ENCODE measurements at regions not wholly inside any gene's neighbourhood (a gene's known extent, or its start where the extent isn't known, plus 50 kb on each side); places are given as distances from the start of the nearest gene placed in this dataset.

DNA sequence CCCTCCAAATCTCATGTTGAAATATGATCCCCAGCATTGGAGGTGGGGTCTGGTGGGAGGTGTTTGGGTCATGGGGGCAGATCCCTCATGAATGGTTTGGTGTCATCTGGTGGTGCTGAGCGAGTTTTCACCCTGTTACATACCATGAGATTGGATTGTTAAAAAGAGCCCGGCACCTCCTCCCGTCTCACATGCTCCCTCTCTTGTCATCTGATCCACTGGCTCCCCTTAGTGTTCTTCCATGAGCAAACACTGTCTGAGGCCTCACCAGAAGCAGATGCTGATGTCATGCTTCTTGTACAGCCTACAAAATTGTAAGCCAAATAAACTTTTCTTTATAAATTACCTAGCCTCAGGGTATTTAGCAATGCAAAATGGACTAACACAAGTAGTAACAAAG, 405.0 kb upstream of the SLC39A10 start:
- no peaks in the 10 kb centered on the region for H3K4me1 ChIP-seq (ENCODE audit: control insufficient read depth in 1 of 2, insufficient read depth in 2 of 2, low read depth in 1 of 2, low read length in 1 of 2)
- TF ChIP-seq RXRA (IDR thresholded peaks at IDR 0.05; ENCODE audit: borderline replicate concordance, low read depth) = no peak
- no peak for TF ChIP-seq EZH2phosphoT487 (IDR thresholded peaks at IDR 0.05; ENCODE audit: borderline replicate concordance, low read depth)
- no peak for TF ChIP-seq SIN3A (IDR thresholded peaks at IDR 0.05; ENCODE audit: borderline replicate concordance, low read depth, low read length)
- TF ChIP-seq TCF12 (IDR thresholded peaks at IDR 0.05) = no peak
- no peak for TF ChIP-seq IRF3 (IDR thresholded peaks at IDR 0.05; ENCODE audit: low read depth, low read length)
- no peak for TF ChIP-seq EP300 (IDR thresholded peaks at IDR 0.05; ENCODE audit: borderline replicate concordance in 1 of 2, low read depth in 1 of 2, low read length in 1 of 2)
- TF ChIP-seq, protein P1, sequence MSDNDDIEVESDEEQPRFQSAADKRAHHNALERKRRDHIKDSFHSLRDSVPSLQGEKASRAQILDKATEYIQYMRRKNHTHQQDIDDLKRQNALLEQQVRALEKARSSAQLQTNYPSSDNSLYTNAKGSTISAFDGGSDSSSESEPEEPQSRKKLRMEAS (IDR thresholded peaks at IDR 0.05; ENCODE audit: low read depth) = no peak
- no peak for TF ChIP-seq CHD2 (IDR thresholded peaks at IDR 0.05; ENCODE audit: low read length, partially characterized antibody)
- TF ChIP-seq NFIC (IDR thresholded peaks at IDR 0.05; ENCODE audit: borderline replicate concordance) = no peak
- TF ChIP-seq FOSL2 (IDR thresholded peaks at IDR 0.05; ENCODE audit: borderline replicate concordance, low read depth) = no peak
- TF ChIP-seq, protein P2, sequence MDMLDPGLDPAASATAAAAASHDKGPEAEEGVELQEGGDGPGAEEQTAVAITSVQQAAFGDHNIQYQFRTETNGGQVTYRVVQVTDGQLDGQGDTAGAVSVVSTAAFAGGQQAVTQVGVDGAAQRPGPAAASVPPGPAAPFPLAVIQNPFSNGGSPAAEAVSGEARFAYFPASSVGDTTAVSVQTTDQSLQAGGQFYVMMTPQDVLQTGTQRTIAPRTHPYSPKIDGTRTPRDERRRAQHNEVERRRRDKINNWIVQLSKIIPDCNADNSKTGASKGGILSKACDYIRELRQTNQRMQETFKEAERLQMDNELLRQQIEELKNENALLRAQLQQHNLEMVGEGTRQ (IDR thresholded peaks at IDR 0.05; ENCODE audit: borderline replicate concordance, low read depth, low read length) = no peak
- no peak for TF ChIP-seq FOXJ3 (CRISPR knock-in tag; IDR thresholded peaks at IDR 0.05)
- H3K79me2 ChIP-seq (ENCODE audit: insufficient read depth) = no peaks in the 10 kb centered on the region
- DNase-seq = no peak
- no peaks in the 10 kb centered on the region for H3K36me3 ChIP-seq (replicated peaks in 1 of 2; ENCODE audit: control insufficient read depth in 1 of 2, insufficient read depth in 2 of 2, low read length in 1 of 2)
- no peaks in the 10 kb centered on the region for H3K27me3 ChIP-seq (ENCODE audit: insufficient read depth)
- H2AFZ ChIP-seq (ENCODE audit: low read depth) = no peak overlapping the region
- no peaks in the 10 kb centered on the region for H3K9me3 ChIP-seq
- no peak overlapping the region for H3K4me2 ChIP-seq
- CTCF ChIA-PET = no interaction called here
- H3K9ac ChIP-seq = no peak overlapping the region
- no peak overlapping the region for H3K27ac ChIP-seq (ENCODE audit: low read depth in 2 of 2, low read length in 1 of 2)
- no peaks in the 10 kb centered on the region for H3K9me2 ChIP-seq
- H3F3A ChIP-seq (replicated peaks; ENCODE audit: insufficient read depth) = no peaks in the 10 kb centered on the region
- no peak overlapping the region for H3K4me3 ChIP-seq (ENCODE audit: low read depth in 2 of 2, low read length in 1 of 2)
- POLR2A ChIA-PET = no interaction called here
- no peaks in the 10 kb centered on the region for H4K20me1 ChIP-seq (ENCODE audit: insufficient read depth)
- WGBS (ENCODE audit: low lambda C conversion rate) = 12% methylated on average over 3 of the region's 3 CpGs

GRCh38 chr2:195251214-195251613, 405.8 kb upstream of the SLC39A10 start:
- no peaks in the 10 kb centered on the region for H3F3A ChIP-seq (replicated peaks; ENCODE audit: insufficient read depth)
- H3K4me1 ChIP-seq (ENCODE audit: control insufficient read depth in 1 of 2, insufficient read depth in 2 of 2, low read depth in 1 of 2, low read length in 1 of 2) = no peaks in the 10 kb centered on the region
- no peak for DNase-seq
- no peak overlapping the region for H2AFZ ChIP-seq (ENCODE audit: low read depth)
- TF ChIP-seq EP300 (IDR thresholded peaks at IDR 0.05; ENCODE audit: borderline replicate concordance in 1 of 2, low read depth in 1 of 2, low read length in 1 of 2) = no peak
- TF ChIP-seq, protein P3, sequence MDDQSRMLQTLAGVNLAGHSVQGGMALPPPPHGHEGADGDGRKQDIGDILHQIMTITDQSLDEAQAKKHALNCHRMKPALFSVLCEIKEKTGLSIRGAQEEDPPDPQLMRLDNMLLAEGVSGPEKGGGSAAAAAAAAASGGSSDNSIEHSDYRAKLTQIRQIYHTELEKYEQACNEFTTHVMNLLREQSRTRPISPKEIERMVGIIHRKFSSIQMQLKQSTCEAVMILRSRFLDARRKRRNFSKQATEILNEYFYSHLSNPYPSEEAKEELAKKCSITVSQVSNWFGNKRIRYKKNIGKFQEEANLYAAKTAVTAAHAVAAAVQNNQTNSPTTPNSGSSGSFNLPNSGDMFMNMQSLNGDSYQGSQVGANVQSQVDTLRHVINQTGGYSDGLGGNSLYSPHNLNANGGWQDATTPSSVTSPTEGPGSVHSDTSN (IDR thresholded peaks at IDR 0.05) = no peak
- TF ChIP-seq FOSL2 (IDR thresholded peaks at IDR 0.05; ENCODE audit: borderline replicate concordance, low read depth) = no peak
- no peak for TF ChIP-seq TEAD4 (IDR thresholded peaks at IDR 0.05; ENCODE audit: borderline replicate concordance, insufficient read depth)
- no peak for TF ChIP-seq IRF3 (IDR thresholded peaks at IDR 0.05; ENCODE audit: low read depth, low read length)
- no peaks in the 10 kb centered on the region for H3K79me2 ChIP-seq (ENCODE audit: insufficient read depth)
- no peaks in the 10 kb centered on the region for H4K20me1 ChIP-seq (ENCODE audit: insufficient read depth)
- no peak overlapping the region for H3K4me3 ChIP-seq (ENCODE audit: low read depth in 2 of 2, low read length in 1 of 2)
- POLR2A ChIA-PET = no interaction called here
- no peaks in the 10 kb centered on the region for H3K27me3 ChIP-seq (ENCODE audit: insufficient read depth)
- no peaks in the 10 kb centered on the region for H3K9me2 ChIP-seq
- H3K36me3 ChIP-seq (replicated peaks in 1 of 2; ENCODE audit: control insufficient read depth in 1 of 2, insufficient read depth in 2 of 2, low read length in 1 of 2) = no peaks in the 10 kb centered on the region
- CTCF ChIA-PET = no interaction called here
- no peak overlapping the region for H3K4me2 ChIP-seq
- H3K9me3 ChIP-seq = no peaks in the 10 kb centered on the region
- no peak overlapping the region for H3K9ac ChIP-seq
- no peak overlapping the region for H3K27ac ChIP-seq (ENCODE audit: low read depth in 2 of 2, low read length in 1 of 2)
